Cerebellar nuclear complex (tissue), 1 donor: ENCODE measurements at regions not wholly inside any gene's neighbourhood (a gene's known extent, or its start where the extent isn't known, plus 50 kb on each side); places are given as distances from the start of the nearest gene placed in this dataset.
"Not testable (repeated sequence)": the region's sequence is repeated elsewhere in the genome, so short reads cannot be mapped to it uniquely, and the experiment has no call there.

ENCODE experiments used
- DNase-seq, 2 experiments: peaks; one replicate each; lab custom pipeline; 2025; lab: John Stamatoyannopoulos, UW

DNA sequence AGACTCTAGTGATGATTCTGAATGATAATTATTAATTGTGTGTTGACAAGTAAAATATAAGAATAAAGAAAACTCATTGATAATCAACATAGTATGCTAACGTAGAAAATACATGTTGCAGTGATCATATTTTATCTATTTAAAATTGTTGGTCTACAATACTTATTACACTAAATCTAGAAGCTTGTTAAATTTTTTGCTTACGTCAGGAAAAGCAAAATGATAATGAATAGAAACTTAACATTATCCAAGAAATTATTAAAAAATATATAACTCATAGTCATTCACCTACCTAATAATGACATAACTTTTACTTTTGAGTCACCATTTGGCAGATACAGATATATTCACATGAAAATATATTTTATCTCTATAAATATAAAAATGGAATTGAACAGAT, 984.1 kb downstream of the PLOD2 start:
- DNase-seq = no peak

- DNase-seq = no peak
Observed at GRCh38 chr3:145177828-145178227, 983.2 kb downstream of the PLOD2 start.

GRCh38 chr3:145182196-145182911, 978.6 kb downstream of the PLOD2 start:
- DNase-seq = no peak

DNA sequence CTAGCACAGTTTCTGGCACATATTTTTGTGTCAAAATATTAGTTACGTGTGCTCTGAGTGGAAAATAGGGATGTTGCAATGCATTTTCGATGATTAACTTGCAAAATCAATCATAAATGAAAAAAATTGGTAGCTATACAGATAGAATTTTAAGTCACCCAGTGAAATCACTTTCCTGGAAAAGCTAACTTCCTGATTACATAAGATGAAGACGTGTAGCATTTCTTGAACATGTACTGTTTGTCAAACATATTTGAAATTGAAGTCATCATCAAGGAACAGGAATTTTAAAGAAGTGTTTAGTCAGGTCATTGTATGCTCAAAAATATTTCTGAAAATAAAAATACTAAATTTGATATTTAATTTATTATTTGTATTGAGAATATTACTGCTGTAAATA, 977.7 kb downstream of the PLOD2 start:
- DNase-seq = no peak

GRCh38 chr3:145188079-145188770, 972.8 kb downstream of the PLOD2 start:
- no peak for DNase-seq

GRCh38 chr3:145190138-145190537, 970.8 kb downstream of the PLOD2 start:
- no peak for DNase-seq

DNA sequence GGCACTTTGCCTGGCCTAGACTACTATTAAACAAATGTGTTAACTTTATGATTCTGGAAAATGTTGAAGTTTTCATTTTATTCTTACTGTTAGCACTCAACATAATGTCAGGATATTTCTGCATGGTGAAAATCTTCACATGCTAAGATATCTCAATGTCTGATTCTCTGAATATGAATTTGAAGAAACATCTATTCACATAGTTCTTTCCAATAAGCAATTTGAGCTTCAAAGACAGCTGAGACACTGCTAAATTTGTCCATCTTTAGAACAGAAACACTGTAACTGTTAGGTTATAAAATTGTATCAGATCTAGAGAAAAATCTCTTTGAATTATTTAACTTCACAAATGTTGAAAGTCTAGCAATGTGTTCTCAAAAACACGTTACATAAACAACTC, 970.2 kb downstream of the PLOD2 start:
- no peak for DNase-seq

DNA sequence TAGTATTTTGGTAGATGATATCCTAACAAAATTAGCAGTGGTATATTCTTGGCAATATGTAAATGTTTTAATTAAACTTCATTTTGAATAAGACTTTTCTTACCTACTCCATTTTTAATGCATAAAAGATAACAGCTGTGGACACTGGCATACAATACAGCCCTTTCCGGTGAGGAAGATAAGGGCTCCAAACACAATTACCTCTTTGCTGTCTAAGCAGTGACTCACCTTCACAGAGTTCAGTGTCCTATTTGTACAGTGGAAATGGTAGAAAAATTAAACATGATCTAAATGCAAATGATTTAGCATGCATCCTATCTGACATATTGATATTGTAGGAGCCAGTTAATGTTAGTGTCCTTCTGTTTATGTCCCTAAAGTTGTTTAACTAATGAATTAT, 969.4 kb downstream of the PLOD2 start:
- DNase-seq = no peak

GRCh38 chr3:145197051-145197820, 963.7 kb downstream of the PLOD2 start:
- DNase-seq = no peak

DNA sequence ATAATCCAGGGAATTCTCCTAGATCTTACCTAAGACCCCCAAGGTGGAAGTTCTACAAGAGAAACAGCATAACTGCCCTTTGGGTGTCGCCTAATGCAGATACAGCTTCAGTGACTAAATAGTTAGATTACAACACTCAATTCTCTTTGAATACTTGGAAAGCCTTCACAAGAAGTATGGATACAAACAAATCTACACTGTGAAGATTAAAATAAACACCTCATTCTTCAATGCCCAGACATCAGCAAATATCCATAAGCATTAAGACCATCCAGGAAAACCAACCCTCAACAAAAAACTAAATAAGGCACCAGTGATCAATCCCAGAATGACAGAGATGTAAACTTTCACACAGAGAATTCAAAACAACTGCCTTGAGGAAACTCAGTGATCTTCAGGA, 963.2 kb downstream of the PLOD2 start:
- no peak for DNase-seq

GRCh38 chr3:145209561-145209960, 951.4 kb downstream of the PLOD2 start:
- no peak for DNase-seq

DNA sequence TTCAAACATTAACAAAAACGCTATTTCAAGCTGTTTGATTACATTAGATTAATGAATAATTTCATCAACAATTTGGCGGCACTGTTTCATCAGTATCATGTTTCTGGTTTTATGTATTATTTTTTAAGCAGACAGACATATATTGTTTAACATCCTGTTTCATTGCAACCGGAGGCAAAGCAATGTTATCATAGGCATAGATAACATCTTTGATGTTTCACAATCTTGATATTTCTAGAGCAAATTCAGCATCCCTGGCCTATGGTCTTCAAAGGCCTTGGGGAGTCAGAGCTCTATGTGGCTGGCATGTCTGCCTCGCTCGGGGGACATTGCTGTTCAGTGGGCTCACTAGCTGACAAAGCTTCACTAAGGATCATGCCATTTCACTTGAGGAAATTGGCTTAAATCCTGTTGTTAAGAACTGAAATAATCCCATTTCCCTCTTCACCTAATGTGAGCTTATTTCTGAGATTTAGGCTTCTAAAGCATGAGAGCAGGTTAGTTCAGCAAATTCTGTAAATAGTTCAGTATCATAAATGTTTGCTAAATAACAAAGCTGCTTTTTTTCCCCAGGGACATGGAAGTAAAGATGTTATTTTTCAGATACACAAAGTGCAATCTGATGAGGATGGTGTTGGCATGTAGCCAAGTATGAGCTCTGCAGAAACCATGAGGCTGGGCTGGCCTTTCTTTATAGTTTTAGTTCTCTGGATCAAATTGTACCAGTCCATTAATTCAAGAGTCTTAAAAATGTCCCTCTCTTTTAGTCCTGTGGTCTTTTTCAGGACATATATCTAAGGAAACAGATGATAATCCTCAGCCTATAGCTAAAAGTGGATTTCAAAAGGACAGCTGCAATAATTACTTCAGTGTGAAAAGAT, 941.4 kb downstream of the PLOD2 start:
- no peak for DNase-seq

DNA sequence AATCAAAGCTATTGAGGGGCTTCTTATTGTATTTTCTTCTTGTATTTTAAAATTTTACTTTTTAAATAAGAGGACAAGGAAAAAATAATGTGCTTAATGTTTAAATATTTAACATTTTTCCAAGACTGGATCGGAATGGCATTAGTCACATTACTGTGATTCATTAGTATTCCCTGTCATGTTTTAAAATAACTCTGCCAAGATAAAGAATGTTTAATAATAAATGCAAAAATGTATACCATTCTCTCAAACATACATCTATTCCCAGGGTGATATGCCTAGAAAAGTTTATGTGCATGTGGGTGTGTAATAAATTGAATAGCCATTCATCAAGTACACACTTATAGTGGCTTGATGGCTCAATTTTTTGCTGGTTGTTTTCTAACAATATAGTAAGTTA, 936.1 kb downstream of the PLOD2 start:
- no peak for DNase-seq

DNA sequence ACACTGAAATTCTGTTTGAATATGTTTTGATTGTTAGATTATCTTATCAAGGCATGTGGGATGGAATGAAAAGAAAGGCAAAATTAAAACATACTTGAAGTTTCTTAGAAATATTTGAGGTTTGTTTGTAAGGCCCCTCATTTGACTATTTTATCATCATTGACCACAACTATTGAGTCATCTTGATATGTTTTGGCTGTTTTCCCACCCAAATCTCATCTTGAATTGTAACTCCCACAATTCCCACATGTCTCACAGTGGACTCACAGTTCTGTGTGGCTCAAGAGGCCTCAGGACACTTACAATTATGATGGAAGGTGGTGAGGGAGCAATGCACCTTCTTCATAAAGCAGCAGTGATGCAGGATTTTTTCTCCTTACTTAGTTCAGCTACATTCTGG, 917.1 kb downstream of the PLOD2 start:
- no peak for DNase-seq

DNA sequence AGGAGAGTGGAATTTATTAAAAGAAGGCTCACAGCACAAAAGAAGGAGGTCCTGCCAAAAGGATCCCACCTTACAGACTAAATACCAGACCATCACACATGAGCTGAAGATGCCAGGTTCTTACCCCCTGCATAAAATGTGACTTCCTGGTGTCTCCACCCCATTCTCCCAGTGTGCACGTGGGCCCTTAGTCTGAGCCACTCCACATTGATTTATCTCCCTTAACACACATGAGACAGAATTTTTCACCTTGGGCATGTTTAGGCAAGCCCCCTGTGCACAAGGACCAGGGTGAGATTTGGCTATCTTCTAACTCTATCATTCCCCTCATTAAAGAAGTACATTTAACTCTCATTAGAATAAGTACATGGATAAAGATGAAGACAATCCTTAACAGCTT, 916.7 kb downstream of the PLOD2 start:
- DNase-seq = no peak

GRCh38 chr3:145246291-145246690, 914.7 kb downstream of the PLOD2 start:
- DNase-seq = no peak

GRCh38 chr3:145248928-145249327, 912.1 kb downstream of the PLOD2 start:
- DNase-seq = no peak

GRCh38 chr3:145251311-145251710, 909.7 kb downstream of the PLOD2 start:
- no peak for DNase-seq

GRCh38 chr3:145257967-145258366, 903.0 kb downstream of the PLOD2 start:
- DNase-seq = not testable (repeated sequence)

GRCh38 chr3:145259166-145259880, 901.7 kb downstream of the PLOD2 start:
- DNase-seq = no peak

GRCh38 chr3:145263458-145263857, 897.5 kb downstream of the PLOD2 start:
- DNase-seq = not testable (repeated sequence)
